Karpas-422 (cell line): ENCODE measurements at regions not wholly inside any gene's neighbourhood (a gene's known extent, or its start where the extent isn't known, plus 50 kb on each side); places are given as distances from the start of the nearest gene placed in this dataset.

Experiments
- DNase-seq: peaks from one replicate; pipeline ENCODE4 v3.0.0-alpha.2; 2015
- H2AFZ ChIP-seq: fragments of 200-600 bp; sonication (generic); 2 replicates; pipeline ENCODE4 v1.6.1; 2014; ENCODE audit warnings: antibody characterized with exemption, low read length, mixed read lengths
- H3K27ac ChIP-seq: fragments of 200-600 bp; sonication (generic); 2 replicates; pipeline ENCODE4 v1.5.1; 2014; ENCODE audit warnings: mild to moderate bottlenecking, low read length, moderate library complexity
- H3K27me3 ChIP-seq: fragments of 200-600 bp; sonication (generic); 2 replicates; pipeline ENCODE4 v1.6.1; 2014; ENCODE audit warnings: low read length, mixed read lengths
- H3K36me3 ChIP-seq: fragments of 200-600 bp; sonication (generic); 2 replicates; pipeline ENCODE4 v1.6.1; 2014; ENCODE audit warnings: low read length, mixed read lengths; ENCODE audit not compliant: insufficient read depth
- H3K4me1 ChIP-seq: fragments of 200-600 bp; sonication (generic); 2 replicates; pipeline ENCODE4 v1.6.1; 2014; ENCODE audit warnings: mild to moderate bottlenecking, low read length, mixed read lengths
- H3K4me2 ChIP-seq: fragments of 200-600 bp; sonication (generic); 2 replicates; pipeline ENCODE4 v1.6.1; 2014; ENCODE audit warnings: low read length, low read depth, mild to moderate bottlenecking; ENCODE audit not compliant: poor library complexity, severe bottlenecking
- H3K4me3 ChIP-seq: fragments of 200-600 bp; sonication (generic); 2 replicates; pipeline ENCODE4 v1.5.1; 2014; ENCODE audit warnings: mild to moderate bottlenecking, antibody characterized with exemption, low read length, mixed read lengths
- H3K79me2 ChIP-seq: fragments of 200-600 bp; sonication (generic); 2 replicates; pipeline ENCODE4 v1.6.1; 2014; ENCODE audit warnings: mild to moderate bottlenecking, low read length, mixed read lengths
- H3K9ac ChIP-seq: fragments of 200-600 bp; sonication (generic); 2 replicates; pipeline ENCODE4 v1.6.0; 2014; ENCODE audit warnings: low read length
- H3K9me2 ChIP-seq: fragments of 200-600 bp; sonication (generic), shearing (Covaris generic); replicated peaks from 2 replicates; pipeline ENCODE4 v1.6.0; 2014; ENCODE audit warnings: mild to moderate bottlenecking, low read length, moderate library complexity; ENCODE audit not compliant: insufficient read depth
- H3K9me3 ChIP-seq: fragments of 300-700, 200-600 bp; sonication (generic); 2 replicates; pipeline ENCODE4 v1.6.1; 2014; ENCODE audit warnings: low read length, mixed read lengths
- H4K20me1 ChIP-seq: fragments of 200-600 bp; sonication (generic); 2 replicates; pipeline ENCODE4 v1.6.1; 2014; ENCODE audit warnings: mild to moderate bottlenecking, antibody characterized with exemption, low read length, low read depth; ENCODE audit not compliant: insufficient read depth

- no peaks in the 10 kb centered on the region for H3K9me2 ChIP-seq
- H3K36me3 ChIP-seq, result no peaks in the 10 kb centered on the region
- no peaks in the 10 kb centered on the region for H3K4me1 ChIP-seq
- no peaks in the 10 kb centered on the region for H3K79me2 ChIP-seq
- H3K27ac ChIP-seq, result no peak overlapping the region
- no peak overlapping the region for H3K9ac ChIP-seq
- DNase-seq, result no peak
- H4K20me1 ChIP-seq, result no peaks in the 10 kb centered on the region
- no peak overlapping the region for H3K4me3 ChIP-seq
- no peak overlapping the region for H3K4me2 ChIP-seq
- no peaks in the 10 kb centered on the region for H3K9me3 ChIP-seq
- H2AFZ ChIP-seq, result no peak overlapping the region
- no peaks in the 10 kb centered on the region for H3K27me3 ChIP-seq
Measured at GRCh38 chr13:47455626-47456025, 545.4 kb downstream of the SUCLA2 start.

- Histone ChIP-seq H3K9ac (no peak overlapping the region), H2AFZ (no peak overlapping the region)
Measured at GRCh38 chr13:47454986-47455385, 546.1 kb downstream of the SUCLA2 start.

GRCh38 chr13:47437406-47437805 lies 540.6 kb upstream of the HTR2A start:
- Histone ChIP-seq H3K9me2 (no peaks in the 10 kb centered on the region), H3K4me2 (no peak overlapping the region), H3K9me3 (no peaks in the 10 kb centered on the region), H3K9ac (no peak overlapping the region), H2AFZ (no peak overlapping the region), H3K4me3 (no peak overlapping the region), H3K27me3 (no peaks in the 10 kb centered on the region), H3K36me3 (no peaks in the 10 kb centered on the region), H3K79me2 (no peaks in the 10 kb centered on the region), H3K4me1 (no peaks in the 10 kb centered on the region), H4K20me1 (no peaks in the 10 kb centered on the region), H3K27ac (no peak overlapping the region)
- no peak for DNase-seq

More at GRCh38 chr13:47454986-47455385, 546.1 kb downstream of the SUCLA2 start:
- Histone ChIP-seq H3K4me3 (no peak overlapping the region), H3K9me3 (no peaks in the 10 kb centered on the region), H3K27me3 (no peaks in the 10 kb centered on the region), H3K27ac (no peak overlapping the region), H4K20me1 (no peaks in the 10 kb centered on the region), H3K9me2 (no peaks in the 10 kb centered on the region), H3K4me2 (no peak overlapping the region), H3K4me1 (no peaks in the 10 kb centered on the region), H3K79me2 (no peaks in the 10 kb centered on the region), H3K36me3 (no peaks in the 10 kb centered on the region)
- DNase-seq, result no peak

GRCh38 chr13:47433461-47434005 lies 536.7 kb upstream of the HTR2A start:
- H2AFZ ChIP-seq, result no peak overlapping the region
- no peak overlapping the region for H3K4me2 ChIP-seq
- no peak overlapping the region for H3K9ac ChIP-seq
- no peaks in the 10 kb centered on the region for H3K9me3 ChIP-seq
- no peaks in the 10 kb centered on the region for H4K20me1 ChIP-seq
- H3K27me3 ChIP-seq, result no peaks in the 10 kb centered on the region
- no peaks in the 10 kb centered on the region for H3K36me3 ChIP-seq
- H3K27ac ChIP-seq, result no peak overlapping the region
- H3K9me2 ChIP-seq, result no peaks in the 10 kb centered on the region; the same call in 1 of the 2 replicates
- no peak overlapping the region for H3K4me3 ChIP-seq
- H3K79me2 ChIP-seq, result no peaks in the 10 kb centered on the region
- DNase-seq, result no peak
- no peaks in the 10 kb centered on the region for H3K4me1 ChIP-seq

- Histone ChIP-seq H3K9me3 (no peaks in the 10 kb centered on the region), H4K20me1 (no peaks in the 10 kb centered on the region), H2AFZ (no peak overlapping the region), H3K27me3 (no peaks in the 10 kb centered on the region), H3K4me3 (no peak overlapping the region), H3K36me3 (no peaks in the 10 kb centered on the region), H3K27ac (no peak overlapping the region), H3K4me2 (no peak overlapping the region), H3K9me2 (no peaks in the 10 kb centered on the region), H3K79me2 (no peaks in the 10 kb centered on the region), H3K9ac (no peak overlapping the region), H3K4me1 (no peaks in the 10 kb centered on the region)
- DNase-seq, result no peak
Measured at GRCh38 chr13:47426126-47426849, 529.4 kb upstream of the HTR2A start.

- H3K4me3 ChIP-seq, result no peak overlapping the region
- no peaks in the 10 kb centered on the region for H3K27me3 ChIP-seq
- H3K79me2 ChIP-seq, result no peaks in the 10 kb centered on the region
- no peaks in the 10 kb centered on the region for H3K9me2 ChIP-seq
- no peak for DNase-seq
- H3K4me2 ChIP-seq, result no peak overlapping the region
- H3K36me3 ChIP-seq, result no peaks in the 10 kb centered on the region
- no peaks in the 10 kb centered on the region for H3K9me3 ChIP-seq
- H4K20me1 ChIP-seq, result no peaks in the 10 kb centered on the region
- H3K4me1 ChIP-seq, result no peaks in the 10 kb centered on the region
- no peak overlapping the region for H3K27ac ChIP-seq
- H2AFZ ChIP-seq, result no peak overlapping the region
- no peak overlapping the region for H3K9ac ChIP-seq
Measured at GRCh38 chr13:47421525-47421924, 524.7 kb upstream of the HTR2A start.

GRCh38 chr13:47420568-47420967 lies 523.7 kb upstream of the HTR2A start:
- no peaks in the 10 kb centered on the region for H3K36me3 ChIP-seq
- H3K4me1 ChIP-seq, result no peaks in the 10 kb centered on the region
- H3K27me3 ChIP-seq, result no peaks in the 10 kb centered on the region
- DNase-seq, result no peak
- H3K79me2 ChIP-seq, result no peaks in the 10 kb centered on the region
- H3K9me2 ChIP-seq, result no peaks in the 10 kb centered on the region
- no peak overlapping the region for H2AFZ ChIP-seq
- H3K4me3 ChIP-seq, result no peak overlapping the region
- no peak overlapping the region for H3K4me2 ChIP-seq
- no peak overlapping the region for H3K27ac ChIP-seq
- no peaks in the 10 kb centered on the region for H4K20me1 ChIP-seq
- no peaks in the 10 kb centered on the region for H3K9me3 ChIP-seq
- H3K9ac ChIP-seq, result no peak overlapping the region

- Histone ChIP-seq H2AFZ (no peak overlapping the region), H3K36me3 (no peaks in the 10 kb centered on the region), H4K20me1 (no peaks in the 10 kb centered on the region), H3K4me2 (no peak overlapping the region), H3K9me2 (no peaks in the 10 kb centered on the region), H3K4me1 (no peaks in the 10 kb centered on the region), H3K27me3 (0 out of 2 replicates have a peak, but pooled peaks cover 3% of the 10 kb centered on the region), H3K79me2 (no peaks in the 10 kb centered on the region), H3K9ac (no peak overlapping the region), H3K4me3 (no peak overlapping the region), H3K27ac (no peak overlapping the region), H3K9me3 (no peaks in the 10 kb centered on the region)
- DNase-seq, result no peak
Measured at GRCh38 chr13:47420020-47420419, 523.2 kb upstream of the HTR2A start.
